MM.1S (cell line): ENCODE measurements at regions not wholly inside any gene's neighbourhood (a gene's known extent, or its start where the extent isn't known, plus 50 kb on each side); places are given as distances from the start of the nearest gene placed in this dataset.

Experiments
- DNase-seq: peaks from one replicate; pipeline ENCODE4 v3.0.0-alpha.2; 2015
- H2AFZ ChIP-seq: fragments of 300-600 bp; sonication (generic); 2 replicates; pipeline ENCODE4 v1.6.0; 2016; ENCODE audit warnings: antibody characterized with exemption, low read length
- H3F3A ChIP-seq: fragments of 300-600 bp; sonication (generic); 2 replicates; pipeline ENCODE4 v1.6.1; 2016; ENCODE audit warnings: mild to moderate bottlenecking, antibody characterized with exemption, low read length, moderate library complexity, mixed read lengths; ENCODE audit not compliant: insufficient read depth
- H3K27ac ChIP-seq: fragments of 300-600 bp; sonication (generic); 2 replicates; pipeline ENCODE4 v1.5.1; 2016; ENCODE audit warnings: mild to moderate bottlenecking, low read length
- H3K27me3 ChIP-seq: fragments of 300-600 bp; sonication (generic); replicated peaks from 2 replicates; pipeline ENCODE4 v1.6.0; 2016; ENCODE audit warnings: low read length; ENCODE audit not compliant: insufficient read depth
- H3K36me3 ChIP-seq: fragments of 300-600 bp; sonication (generic); replicated peaks from 2 replicates; pipeline ENCODE4 v1.6.1; 2016; ENCODE audit warnings: mild to moderate bottlenecking, low read length, mixed read lengths; ENCODE audit not compliant: insufficient read depth
- H3K4me1 ChIP-seq: fragments of 300-600 bp; sonication (generic); 2 replicates; pipeline ENCODE4 v1.6.1; 2016; ENCODE audit warnings: low read length, mixed read lengths
- H3K4me2 ChIP-seq: fragments of 300-600 bp; sonication (generic); 2 replicates; pipeline ENCODE4 v1.6.0; 2016; ENCODE audit warnings: low read depth, low read length
- H3K4me3 ChIP-seq: fragments of 300-600 bp; sonication (generic); 2 replicates; pipeline ENCODE4 v1.5.1; 2016; ENCODE audit warnings: low read length, mixed read lengths
- H3K79me2 ChIP-seq: fragments of 300-600 bp; sonication (generic); 2 replicates; pipeline ENCODE4 v1.6.1; 2016; ENCODE audit warnings: mixed run types, low read length, mixed read lengths
- H3K9ac ChIP-seq: fragments of 300-600 bp; sonication (generic); 2 replicates; pipeline ENCODE4 v1.6.1; 2016; ENCODE audit warnings: low read length, mixed read lengths
- H3K9me2 ChIP-seq: fragments of 300-600 bp; sonication (generic); replicated peaks from 2 replicates; pipeline ENCODE4 v1.6.1; 2016; ENCODE audit warnings: mild to moderate bottlenecking, low read length, mixed read lengths; ENCODE audit not compliant: insufficient read depth
- H3K9me3 ChIP-seq: fragments of 300-600 bp; sonication (generic); replicated peaks from 2 replicates; pipeline ENCODE4 v1.6.1; 2016; ENCODE audit warnings: mild to moderate bottlenecking, low read length, mixed read lengths; ENCODE audit not compliant: insufficient read depth
- H4K20me1 ChIP-seq: fragments of 300-600 bp; sonication (generic); 2 replicates; pipeline ENCODE4 v1.6.1; 2016; ENCODE audit warnings: mild to moderate bottlenecking, low read length, moderate library complexity, mixed read lengths; ENCODE audit not compliant: insufficient read depth
- CTCF ChIP-seq: fragments of 300-600 bp; sonication (generic); IDR thresholded peaks from 2 replicates; pipeline ENCODE4 v1.5.1; 2016; ENCODE audit warnings: antibody characterized with exemption, low read length, mixed read lengths
- EZH2 ChIP-seq: fragments of 300-600 bp; sonication (generic); optimal IDR thresholded peaks from 2 replicates; pipeline ENCODE3; 2017; ENCODE audit warnings: low read depth, mild to moderate bottlenecking, antibody characterized with exemption, low read length, mixed read lengths
- EZH2phosphoT487 ChIP-seq: fragments of 300-600 bp; sonication (generic); IDR thresholded peaks from 2 replicates; pipeline ENCODE4 v1.6.1; 2018; ENCODE audit warnings: antibody characterized with exemption, low read length

- Histone ChIP-seq H3K4me3 (no peak overlapping the region), H3K9ac (no peak overlapping the region), H3K36me3 (no peaks in the 10 kb centered on the region), H3K9me3 (no peaks in the 10 kb centered on the region), H3F3A (no peaks in the 10 kb centered on the region), H4K20me1 (no peaks in the 10 kb centered on the region), H3K79me2 (no peaks in the 10 kb centered on the region), H3K4me2 (no peak overlapping the region), H3K9me2 (no peaks in the 10 kb centered on the region), H3K27me3 (no peaks in the 10 kb centered on the region), H3K4me1 (no peaks in the 10 kb centered on the region), H2AFZ (no peak overlapping the region), H3K27ac (no peak overlapping the region)
- no peak for DNase-seq
- TF ChIP-seq CTCF (no peak), EZH2phosphoT487 (no peak), EZH2 (no peak)
Observed at GRCh38 chr1:114238053-114238452, 84.4 kb upstream of the SYT6 start.

GRCh38 chr1:114236517-114236916, 82.8 kb upstream of the SYT6 start:
- H3F3A ChIP-seq = no peaks in the 10 kb centered on the region
- H3K9me3 ChIP-seq = no peaks in the 10 kb centered on the region
- no peak for TF ChIP-seq CTCF
- no peak for TF ChIP-seq EZH2phosphoT487
- H3K79me2 ChIP-seq = no peaks in the 10 kb centered on the region
- no peak overlapping the region for H3K4me3 ChIP-seq
- H3K27ac ChIP-seq = no peak overlapping the region
- H3K9ac ChIP-seq = no peak overlapping the region
- no peaks in the 10 kb centered on the region for H3K9me2 ChIP-seq
- DNase-seq = no peak
- no peaks in the 10 kb centered on the region for H3K36me3 ChIP-seq
- no peaks in the 10 kb centered on the region for H3K4me1 ChIP-seq
- H3K27me3 ChIP-seq = no peaks in the 10 kb centered on the region
- no peak overlapping the region for H3K4me2 ChIP-seq
- H4K20me1 ChIP-seq = no peaks in the 10 kb centered on the region
- H2AFZ ChIP-seq = no peak overlapping the region

GRCh38 chr1:114235960-114236359, 82.3 kb upstream of the SYT6 start:
- Histone ChIP-seq H2AFZ (no peak overlapping the region), H3K79me2 (no peaks in the 10 kb centered on the region), H3K36me3 (no peaks in the 10 kb centered on the region)

More at GRCh38 chr1:114235960-114236359, 82.3 kb upstream of the SYT6 start:
- Histone ChIP-seq H4K20me1 (no peaks in the 10 kb centered on the region), H3K9me3 (no peaks in the 10 kb centered on the region), H3K4me1 (no peaks in the 10 kb centered on the region), H3K9me2 (no peaks in the 10 kb centered on the region), H3K9ac (no peak overlapping the region), H3K4me2 (no peak overlapping the region), H3K4me3 (no peak overlapping the region), H3F3A (no peaks in the 10 kb centered on the region), H3K27ac (no peak overlapping the region), H3K27me3 (no peaks in the 10 kb centered on the region)
- no peak for TF ChIP-seq CTCF
- no peak for TF ChIP-seq EZH2
- TF ChIP-seq EZH2phosphoT487 = no peak
- no peak for DNase-seq
